HepG2 (cell line): ENCODE measurements at regions not wholly inside any gene's neighbourhood (a gene's known extent, or its start where the extent isn't known, plus 50 kb on each side); places are given as distances from the start of the nearest gene placed in this dataset.

ENCODE experiments used
- REL ChIP-seq: sonication (generic); formaldehyde crosslinking; conservative IDR thresholded peaks from 2 replicates; pipeline ENCODE4 v1.8.0; 2022; ENCODE audit warnings: mild to moderate bottlenecking, missing genetic modification reagents, moderate library complexity
- RFX5 ChIP-seq: IDR thresholded peaks from 2 replicates; pipeline ENCODE4 v1.6.1; 2011; ENCODE audit warnings: low read depth, low read length, improper control_type of control experiment
- ZNF354B ChIP-seq: sonication (generic); formaldehyde crosslinking; IDR thresholded peaks from 2 replicates; pipeline ENCODE4 v1.8.0; 2022; ENCODE audit warnings: mild to moderate bottlenecking, missing genetic modification reagents
- TF ChIP-seq, protein P1 (sequence below): sonication (generic); formaldehyde crosslinking; IDR thresholded peaks from 2 replicates; pipeline ENCODE4 v1.4.0; 2020; ENCODE audit warnings: mild to moderate bottlenecking, missing genetic modification reagents
- TF ChIP-seq, protein P2 (sequence below): sonication (generic); formaldehyde crosslinking; IDR thresholded peaks from 2 replicates; pipeline ENCODE4 v1.4.0; 2020; ENCODE audit warnings: missing genetic modification reagents
- TF ChIP-seq, protein P3 (sequence below): sonication (generic); formaldehyde crosslinking; IDR thresholded peaks from 2 replicates; pipeline ENCODE4 v1.8.0; 2022; ENCODE audit warnings: missing genetic modification reagents, mild to moderate bottlenecking, borderline replicate concordance

DNA sequence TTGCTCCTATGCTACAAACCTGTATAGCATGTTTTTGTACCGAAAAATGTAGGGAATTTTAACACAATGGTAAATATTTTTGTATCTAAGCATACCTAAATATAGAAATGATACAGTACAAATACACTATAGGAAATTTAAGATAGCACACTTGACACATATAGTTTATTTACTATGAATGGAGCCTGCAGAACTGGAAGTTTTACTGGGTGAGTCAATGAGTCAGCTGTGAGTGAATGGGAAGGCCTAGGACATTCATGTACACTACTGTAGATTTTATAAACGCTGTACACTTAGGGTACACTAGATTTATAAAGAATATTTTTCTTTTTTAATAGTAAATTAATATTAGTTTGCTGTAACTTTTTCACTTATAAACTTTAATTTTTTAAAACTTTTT lies 707.7 kb upstream of the EPHA6 start (continued):
- TF ChIP-seq, protein P1, sequence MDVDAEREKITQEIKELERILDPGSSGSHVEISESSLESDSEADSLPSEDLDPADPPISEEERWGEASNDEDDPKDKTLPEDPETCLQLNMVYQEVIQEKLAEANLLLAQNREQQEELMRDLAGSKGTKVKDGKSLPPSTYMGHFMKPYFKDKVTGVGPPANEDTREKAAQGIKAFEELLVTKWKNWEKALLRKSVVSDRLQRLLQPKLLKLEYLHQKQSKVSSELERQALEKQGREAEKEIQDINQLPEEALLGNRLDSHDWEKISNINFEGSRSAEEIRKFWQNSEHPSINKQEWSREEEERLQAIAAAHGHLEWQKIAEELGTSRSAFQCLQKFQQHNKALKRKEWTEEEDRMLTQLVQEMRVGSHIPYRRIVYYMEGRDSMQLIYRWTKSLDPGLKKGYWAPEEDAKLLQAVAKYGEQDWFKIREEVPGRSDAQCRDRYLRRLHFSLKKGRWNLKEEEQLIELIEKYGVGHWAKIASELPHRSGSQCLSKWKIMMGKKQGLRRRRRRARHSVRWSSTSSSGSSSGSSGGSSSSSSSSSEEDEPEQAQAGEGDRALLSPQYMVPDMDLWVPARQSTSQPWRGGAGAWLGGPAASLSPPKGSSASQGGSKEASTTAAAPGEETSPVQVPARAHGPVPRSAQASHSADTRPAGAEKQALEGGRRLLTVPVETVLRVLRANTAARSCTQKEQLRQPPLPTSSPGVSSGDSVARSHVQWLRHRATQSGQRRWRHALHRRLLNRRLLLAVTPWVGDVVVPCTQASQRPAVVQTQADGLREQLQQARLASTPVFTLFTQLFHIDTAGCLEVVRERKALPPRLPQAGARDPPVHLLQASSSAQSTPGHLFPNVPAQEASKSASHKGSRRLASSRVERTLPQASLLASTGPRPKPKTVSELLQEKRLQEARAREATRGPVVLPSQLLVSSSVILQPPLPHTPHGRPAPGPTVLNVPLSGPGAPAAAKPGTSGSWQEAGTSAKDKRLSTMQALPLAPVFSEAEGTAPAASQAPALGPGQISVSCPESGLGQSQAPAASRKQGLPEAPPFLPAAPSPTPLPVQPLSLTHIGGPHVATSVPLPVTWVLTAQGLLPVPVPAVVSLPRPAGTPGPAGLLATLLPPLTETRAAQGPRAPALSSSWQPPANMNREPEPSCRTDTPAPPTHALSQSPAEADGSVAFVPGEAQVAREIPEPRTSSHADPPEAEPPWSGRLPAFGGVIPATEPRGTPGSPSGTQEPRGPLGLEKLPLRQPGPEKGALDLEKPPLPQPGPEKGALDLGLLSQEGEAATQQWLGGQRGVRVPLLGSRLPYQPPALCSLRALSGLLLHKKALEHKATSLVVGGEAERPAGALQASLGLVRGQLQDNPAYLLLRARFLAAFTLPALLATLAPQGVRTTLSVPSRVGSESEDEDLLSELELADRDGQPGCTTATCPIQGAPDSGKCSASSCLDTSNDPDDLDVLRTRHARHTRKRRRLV (CRISPR knock-in tag), result no peak
- TF ChIP-seq, protein P2, sequence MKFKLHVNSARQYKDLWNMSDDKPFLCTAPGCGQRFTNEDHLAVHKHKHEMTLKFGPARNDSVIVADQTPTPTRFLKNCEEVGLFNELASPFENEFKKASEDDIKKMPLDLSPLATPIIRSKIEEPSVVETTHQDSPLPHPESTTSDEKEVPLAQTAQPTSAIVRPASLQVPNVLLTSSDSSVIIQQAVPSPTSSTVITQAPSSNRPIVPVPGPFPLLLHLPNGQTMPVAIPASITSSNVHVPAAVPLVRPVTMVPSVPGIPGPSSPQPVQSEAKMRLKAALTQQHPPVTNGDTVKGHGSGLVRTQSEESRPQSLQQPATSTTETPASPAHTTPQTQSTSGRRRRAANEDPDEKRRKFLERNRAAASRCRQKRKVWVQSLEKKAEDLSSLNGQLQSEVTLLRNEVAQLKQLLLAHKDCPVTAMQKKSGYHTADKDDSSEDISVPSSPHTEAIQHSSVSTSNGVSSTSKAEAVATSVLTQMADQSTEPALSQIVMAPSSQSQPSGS (CRISPR knock-in tag), result no peak
- TF ChIP-seq RFX5, result no peak
- TF ChIP-seq, protein P3, sequence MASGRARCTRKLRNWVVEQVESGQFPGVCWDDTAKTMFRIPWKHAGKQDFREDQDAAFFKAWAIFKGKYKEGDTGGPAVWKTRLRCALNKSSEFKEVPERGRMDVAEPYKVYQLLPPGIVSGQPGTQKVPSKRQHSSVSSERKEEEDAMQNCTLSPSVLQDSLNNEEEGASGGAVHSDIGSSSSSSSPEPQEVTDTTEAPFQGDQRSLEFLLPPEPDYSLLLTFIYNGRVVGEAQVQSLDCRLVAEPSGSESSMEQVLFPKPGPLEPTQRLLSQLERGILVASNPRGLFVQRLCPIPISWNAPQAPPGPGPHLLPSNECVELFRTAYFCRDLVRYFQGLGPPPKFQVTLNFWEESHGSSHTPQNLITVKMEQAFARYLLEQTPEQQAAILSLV (CRISPR knock-in tag), result no peak
- no peak for TF ChIP-seq ZNF354B
- TF ChIP-seq REL (CRISPR knock-in tag), result no peak
